Tibial nerve (tissue), 3 donors: ENCODE measurements at regions not wholly inside any gene's neighbourhood (a gene's known extent, or its start where the extent isn't known, plus 50 kb on each side); places are given as distances from the start of the nearest gene placed in this dataset.
"Not testable (repeated sequence)": the region's sequence is repeated elsewhere in the genome, so short reads cannot be mapped to it uniquely, and the experiment has no call there.

Experiments
- CTCF ChIP-seq, 5 experiments: fragments of 200-600 bp in 3 of 5; fragments of 450-650 bp in 2 of 5; sonication (generic) in 3 of 5; IDR thresholded peaks; one replicate each; pipeline ENCODE4 v1.5.1; 2016 to 2019; ENCODE audit warnings: antibody characterized with exemption in 5 of 5, mild to moderate bottlenecking in 3 of 5, moderate library complexity in 2 of 5
- POLR2A ChIP-seq, 2 donors: fragments of 450-650 bp; IDR thresholded peaks; one replicate each; pipeline ENCODE4 v1.6.1; 2017; ENCODE audit warnings: antibody characterized with exemption in 2 of 2, mild to moderate bottlenecking in 2 of 2, moderate library complexity in 2 of 2

DNA sequence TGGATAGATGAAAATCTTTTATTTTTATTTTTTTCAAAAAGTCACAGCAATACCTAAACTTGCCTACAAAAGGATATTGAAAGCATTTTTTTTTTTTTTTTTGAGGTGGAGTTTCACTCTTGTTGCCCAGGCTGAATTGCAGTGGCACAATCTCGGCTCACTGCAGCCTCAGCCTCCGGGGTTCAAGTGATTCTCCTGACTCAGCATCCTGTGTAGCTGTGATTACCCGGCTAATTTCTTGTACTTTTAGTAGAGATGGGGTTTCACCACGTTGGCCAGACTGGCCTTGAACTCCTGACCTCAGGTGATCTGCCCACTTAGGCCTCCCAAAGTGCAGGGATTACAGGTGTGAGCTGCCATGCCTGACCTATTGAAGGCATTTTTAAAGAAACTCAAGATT is 69.1 kb upstream of the DGKB start:
- TF ChIP-seq CTCF, POLR2A (IDR thresholded peaks at IDR 0.05): not testable (repeated sequence)
